Pancreas (tissue), 10 donors: ENCODE measurements at regions not wholly inside any gene's neighbourhood (a gene's known extent, or its start where the extent isn't known, plus 50 kb on each side); places are given as distances from the start of the nearest gene placed in this dataset.

Experiments
- ATAC-seq, 4 donors: fragments of 200-7000 bp; cut with Tn5 transposase; one replicate each; pipeline versions ENCODE4 v1.8.0 to v1.9.1; 2020; ENCODE audit warnings: mild to moderate bottlenecking in 4 of 4, moderate library complexity in 4 of 4
- DNase-seq, 6 donors: peaks; one replicate each; pipeline ENCODE4 v3.0.0-alpha.2; 2020
- FAIRE-seq: peaks from 2 replicates; lab custom pipeline; 2012; peaks lifted over from hg19 to GRCh38; lab: Jason Lieb, UNC
- H3K27ac ChIP-seq, 4 donors: fragments of 200-600 bp; sonication (generic); 1 replicate in 3 of 4; 2 replicates in 1 of 4; pipeline versions ENCODE4 v1.5.0 to v1.8.0; 2020
- H3K27me3 ChIP-seq, 4 donors: fragments of 200-600 bp; one replicate each; pipeline ENCODE4 v1.8.0; 2021
- H3K36me3 ChIP-seq, 3 donors: fragments of 200-600 bp; sonication (generic) in 1 of 3; one replicate each; pipeline versions ENCODE4 v1.5.0 to v1.8.0; 2020 to 2021
- H3K4me1 ChIP-seq, 3 donors: fragments of 200-600 bp; one replicate each; pipeline ENCODE4 v1.8.0; 2021
- H3K4me3 ChIP-seq, 4 donors: fragments of 200-600 bp; sonication (generic) in 2 of 4; one replicate each; pipeline versions ENCODE4 v1.5.0 to v1.8.0; 2020 to 2021
- H3K9me3 ChIP-seq, 4 donors: fragments of 200-600 bp; one replicate each; pipeline ENCODE4 v1.8.0; 2021
- WGBS, 2 donors: extraction: QIAGEN DNeasy Blood & Tissue Kit; methylation state at CpG; one replicate each; pipeline ENCODE4 v1.1.7; 2013; 5-methylcytosine and 5-hydroxymethylcytosine counted together
- intact Hi-C, 3 donors: fragments of 100-400 bp; cut with DNase I; formaldehyde crosslinking; loops; one replicate each; pipeline versions ENCODE4 v1.11.1 to v1.14.2; 2022
- TF ChIP-seq, protein P1 (sequence below), 4 donors: fragments of 200-600 bp; sonication (generic) in 3 of 4; IDR thresholded peaks; one replicate each; pipeline versions ENCODE4 v1.5.0 to v1.8.0; 2021; ENCODE audit warnings: antibody characterized with exemption in 4 of 4
- donor health status: healthy with polysubstance abuse.
- donor health status: DM: no; HTN: no; CAD: no; lungs with moderate emphysema.
- donor health status: DM: no; HTN: no; CAD: no.
- donor health status: control.
- donor health status: control.
- donor health status: Bipolar disorder and iron deficiency.
- donor health status: DM: yes; HTN: yes; CAD: no.
- donor health status: DM: no; HTN: no; CAD: no.
- donor health status: DM: no; HTN: no; CAD: no.
- donor health status: DM: yes; HTN: yes; CAD: no.

DNA sequence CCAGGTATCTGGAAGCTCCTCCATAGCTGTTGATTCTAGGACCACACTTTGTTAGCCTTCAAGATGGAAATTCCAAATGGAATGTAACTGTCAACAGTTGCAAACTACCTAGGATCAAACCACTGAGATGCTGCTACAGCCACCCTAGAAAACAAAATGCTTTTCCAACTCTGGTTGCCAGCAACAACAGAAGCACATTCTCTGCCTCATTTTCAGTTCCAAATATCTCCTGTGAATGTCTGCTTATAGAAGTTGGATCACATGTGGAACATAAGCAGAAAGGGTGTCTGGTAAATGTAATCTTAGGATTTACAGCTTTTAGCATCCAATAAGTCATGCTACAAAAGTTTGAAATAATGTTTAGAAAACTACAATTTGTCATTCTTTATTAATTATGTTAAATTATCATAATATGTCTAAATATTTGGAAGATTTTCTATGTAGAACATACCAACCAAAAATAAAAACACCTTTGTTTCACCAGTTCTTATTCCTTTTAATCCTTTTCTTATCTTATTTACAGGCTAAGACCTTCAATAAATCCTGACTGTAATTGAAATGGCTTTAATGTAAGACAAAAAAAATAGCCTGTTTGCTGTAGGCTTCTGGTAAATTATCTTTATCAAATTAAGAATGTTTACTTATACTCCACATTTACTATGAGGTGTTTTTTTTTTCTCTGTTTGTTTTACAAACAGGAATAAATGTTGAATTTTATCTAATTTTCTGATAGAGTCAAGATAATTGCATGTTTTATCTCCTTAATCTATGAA, 687.1 kb downstream of the IGSF11 start:
- no peaks in the 10 kb centered on the region for H3K4me1 ChIP-seq
- intact Hi-C loops: no loop called here
- no peak overlapping the region for H3K27ac ChIP-seq
- H3K9me3 ChIP-seq: no peaks in the 10 kb centered on the region
- no peak overlapping the region for H3K4me3 ChIP-seq
- TF ChIP-seq, protein P1, sequence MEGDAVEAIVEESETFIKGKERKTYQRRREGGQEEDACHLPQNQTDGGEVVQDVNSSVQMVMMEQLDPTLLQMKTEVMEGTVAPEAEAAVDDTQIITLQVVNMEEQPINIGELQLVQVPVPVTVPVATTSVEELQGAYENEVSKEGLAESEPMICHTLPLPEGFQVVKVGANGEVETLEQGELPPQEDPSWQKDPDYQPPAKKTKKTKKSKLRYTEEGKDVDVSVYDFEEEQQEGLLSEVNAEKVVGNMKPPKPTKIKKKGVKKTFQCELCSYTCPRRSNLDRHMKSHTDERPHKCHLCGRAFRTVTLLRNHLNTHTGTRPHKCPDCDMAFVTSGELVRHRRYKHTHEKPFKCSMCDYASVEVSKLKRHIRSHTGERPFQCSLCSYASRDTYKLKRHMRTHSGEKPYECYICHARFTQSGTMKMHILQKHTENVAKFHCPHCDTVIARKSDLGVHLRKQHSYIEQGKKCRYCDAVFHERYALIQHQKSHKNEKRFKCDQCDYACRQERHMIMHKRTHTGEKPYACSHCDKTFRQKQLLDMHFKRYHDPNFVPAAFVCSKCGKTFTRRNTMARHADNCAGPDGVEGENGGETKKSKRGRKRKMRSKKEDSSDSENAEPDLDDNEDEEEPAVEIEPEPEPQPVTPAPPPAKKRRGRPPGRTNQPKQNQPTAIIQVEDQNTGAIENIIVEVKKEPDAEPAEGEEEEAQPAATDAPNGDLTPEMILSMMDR (IDR thresholded peaks at IDR 0.05): no peak
- H3K27me3 ChIP-seq: no peaks in the 10 kb centered on the region
- ATAC-seq (no peak), FAIRE-seq (peak; percentile 20), DNase-seq (no peak)
- H3K36me3 ChIP-seq: no peaks in the 10 kb centered on the region

DNA sequence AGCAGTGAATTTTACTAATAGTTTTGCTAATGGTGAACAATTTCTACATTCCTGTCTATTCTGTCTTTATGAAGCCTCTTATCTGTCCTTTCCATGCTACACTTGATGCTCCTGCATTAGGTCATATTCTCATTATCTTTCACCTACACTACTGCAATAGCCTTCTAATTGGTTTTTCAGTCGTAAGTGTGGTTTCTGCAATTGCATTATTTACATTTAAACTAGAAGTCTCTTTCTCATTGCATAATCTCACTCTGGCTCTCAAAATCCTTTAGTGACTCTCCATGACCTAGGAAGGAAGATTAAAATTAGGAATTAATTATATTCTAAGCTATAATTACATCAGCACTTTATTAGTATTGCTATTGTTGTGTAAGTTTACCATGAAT, 686.5 kb downstream of the IGSF11 start:
- FAIRE-seq: no peak
- ATAC-seq: no peak
- WGBS, 2 donors: 19 to 33% methylated on average over 1 of the region's 1 CpG
- Histone ChIP-seq H3K4me1 (no peaks in the 10 kb centered on the region), H3K27ac (no peak overlapping the region), H3K36me3 (no peaks in the 10 kb centered on the region), H3K27me3 (no peaks in the 10 kb centered on the region), H3K4me3 (no peak overlapping the region), H3K9me3 (no peaks in the 10 kb centered on the region)
- intact Hi-C loops: no loop called here
- DNase-seq: no peak
- TF ChIP-seq, protein P1 (IDR thresholded peaks at IDR 0.05): no peak

DNA sequence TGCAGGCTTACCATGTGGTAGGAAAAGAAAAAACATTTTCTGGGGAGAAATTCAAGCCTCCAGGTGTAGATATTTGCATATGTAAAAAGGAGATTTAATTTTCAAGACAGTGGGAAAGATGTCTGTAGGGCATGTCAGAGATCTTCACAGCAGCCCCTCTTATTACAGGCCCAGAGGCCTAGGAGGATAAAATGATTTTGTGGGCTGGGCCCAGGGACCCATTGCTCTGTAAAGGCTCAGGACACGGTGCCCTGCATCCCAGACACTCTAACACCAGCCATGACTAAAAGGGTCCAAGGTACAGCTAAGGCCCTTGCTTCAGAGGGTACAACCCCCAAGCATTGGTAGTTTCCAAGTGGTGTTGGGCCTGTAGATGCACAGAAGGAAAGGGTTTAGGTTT, 680.1 kb downstream of the IGSF11 start:
- no peak overlapping the region for H3K4me3 ChIP-seq
- no peak for ATAC-seq
- no peak overlapping the region for H3K27ac ChIP-seq
- H3K36me3 ChIP-seq: no peaks in the 10 kb centered on the region
- H3K4me1 ChIP-seq: no peaks in the 10 kb centered on the region
- FAIRE-seq: no peak
- intact Hi-C loops: no loop called here
- no peak for DNase-seq
- TF ChIP-seq, protein P1 (IDR thresholded peaks at IDR 0.05): no peak
- WGBS, 2 donors: 38 to 44% methylated on average over 1 of the region's 1 CpG
- H3K9me3 ChIP-seq: no peaks in the 10 kb centered on the region
- no peaks in the 10 kb centered on the region for H3K27me3 ChIP-seq

DNA sequence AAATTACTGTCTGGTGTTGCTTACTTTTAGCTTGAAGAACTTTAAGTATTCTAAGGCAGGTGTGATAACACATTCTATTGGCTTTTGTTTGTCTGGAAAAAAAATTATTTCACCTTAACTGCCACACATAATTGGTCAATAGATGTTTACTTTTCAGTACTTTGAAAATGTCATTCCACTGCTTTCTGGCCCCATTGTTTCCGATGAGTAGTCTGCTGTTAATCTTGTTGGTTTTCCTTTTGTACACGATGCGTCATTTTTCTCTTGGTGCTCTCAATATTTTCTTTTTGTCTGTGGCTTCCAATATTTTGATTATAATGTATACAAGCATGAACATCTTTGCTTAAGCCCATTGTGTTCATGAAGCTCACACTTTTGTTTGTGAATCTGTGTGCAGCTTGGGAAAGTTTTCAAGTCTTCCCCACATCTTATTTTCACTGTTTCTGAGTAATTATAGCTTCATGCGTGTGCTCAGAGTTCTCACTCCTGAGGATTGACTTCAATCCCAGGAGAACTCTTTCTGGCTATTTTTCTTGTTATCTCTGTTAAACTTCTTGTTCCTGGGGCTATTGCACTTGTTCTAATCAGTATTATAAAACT, 664.7 kb downstream of the IGSF11 start:
- H3K27ac ChIP-seq: no peak overlapping the region
- ATAC-seq (no peak), FAIRE-seq (no peak), DNase-seq (no peak)
- no peaks in the 10 kb centered on the region for H3K27me3 ChIP-seq
- no peaks in the 10 kb centered on the region for H3K4me1 ChIP-seq
- intact Hi-C loops: no loop called here
- TF ChIP-seq, protein P1 (IDR thresholded peaks at IDR 0.05): no peak
- no peaks in the 10 kb centered on the region for H3K9me3 ChIP-seq
- H3K4me3 ChIP-seq: no peak overlapping the region
- 80 to 86% methylated on average over 4 of the region's 4 CpGs for WGBS, 2 donors
- H3K36me3 ChIP-seq: no peaks in the 10 kb centered on the region

DNA sequence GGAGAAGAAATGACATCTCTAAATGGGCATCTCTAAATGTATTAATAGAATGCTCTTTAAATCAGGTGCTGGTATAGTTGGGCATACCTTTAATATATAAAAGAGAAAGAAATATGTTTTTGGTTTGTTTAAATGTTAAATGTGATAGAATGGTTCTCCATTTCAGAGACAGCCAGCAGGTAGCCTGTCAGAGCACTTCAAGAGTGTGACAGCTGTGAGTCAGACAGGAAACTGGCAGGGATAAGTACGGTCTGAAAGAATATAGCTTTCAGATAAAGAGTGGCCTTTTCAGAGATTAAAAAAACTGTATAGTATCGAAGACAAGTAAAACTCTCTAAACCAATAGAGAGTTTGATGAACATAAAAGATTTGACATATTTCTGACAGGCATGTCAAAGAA, 654.1 kb downstream of the IGSF11 start:
- H3K36me3 ChIP-seq: no peaks in the 10 kb centered on the region
- H3K27me3 ChIP-seq: no peaks in the 10 kb centered on the region
- FAIRE-seq (no peak), ATAC-seq (no peak), DNase-seq (no peak)
- no peaks in the 10 kb centered on the region for H3K9me3 ChIP-seq
- 12 to 14% methylated on average over 2 of the region's 2 CpGs for WGBS, 2 donors
- TF ChIP-seq, protein P1 (IDR thresholded peaks at IDR 0.05): no peak
- intact Hi-C loops: no loop called here
- peaks cover 0 to 8% (median 6%) of the 10 kb centered on the region in 3 donors for H3K4me1 ChIP-seq
- no peak overlapping the region for H3K27ac ChIP-seq
- H3K4me3 ChIP-seq: no peak overlapping the region
